HG03378 (cell line): ENCODE measurements at regions not wholly inside any gene's neighbourhood (a gene's known extent, or its start where the extent isn't known, plus 50 kb on each side); places are given as distances from the start of the nearest gene placed in this dataset.
"Not testable (repeated sequence)": the region's sequence is repeated elsewhere in the genome, so short reads cannot be mapped to it uniquely, and the experiment has no call there.

Experiments used
- ATAC-seq: cut with Tn5 transposase; IDR thresholded peaks from one replicate; pipeline ENCODE4 v1.9.1; 2021; ENCODE audit warnings: mild to moderate bottlenecking, moderate library complexity; ENCODE audit not compliant: unreplicated experiment

DNA sequence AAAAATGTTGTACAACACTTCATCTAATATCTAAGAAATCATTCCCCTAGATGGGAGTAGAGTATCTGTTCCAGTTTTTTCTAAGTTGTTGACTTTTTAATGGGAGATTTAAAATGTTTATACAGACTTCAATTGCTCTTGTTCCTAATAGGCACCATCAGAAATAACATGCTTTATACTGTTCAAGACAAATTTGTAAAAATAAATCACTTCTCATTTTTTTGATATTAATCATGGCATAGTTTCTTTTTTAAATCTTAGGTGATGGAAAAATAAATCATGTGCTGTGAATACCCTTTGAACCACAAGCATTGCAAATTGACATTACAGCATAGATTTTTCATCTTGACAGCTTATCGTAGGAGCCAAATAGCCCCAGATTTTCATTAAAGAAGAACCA, 473.5 kb upstream of the MGAT4C start:
- ATAC-seq: no peak

DNA sequence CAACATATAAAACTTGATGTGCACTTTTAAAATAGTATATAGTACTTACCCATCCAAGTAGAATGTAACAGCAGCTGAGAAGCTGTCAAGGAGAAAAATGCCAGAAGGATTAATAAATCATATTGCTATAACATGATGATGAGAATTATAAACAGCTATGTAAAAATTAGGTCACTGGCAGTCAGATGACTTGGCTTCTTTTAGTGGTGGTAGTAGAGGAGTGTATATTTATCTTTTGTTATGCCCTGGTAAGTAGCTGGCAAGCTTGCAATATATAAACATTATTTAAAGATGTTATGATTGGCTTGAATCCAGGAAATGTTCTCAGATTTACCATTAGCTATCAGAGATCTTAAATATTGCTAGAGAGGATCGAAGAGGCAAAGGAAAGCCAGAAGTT, 471.0 kb upstream of the MGAT4C start:
- no peak for ATAC-seq

DNA sequence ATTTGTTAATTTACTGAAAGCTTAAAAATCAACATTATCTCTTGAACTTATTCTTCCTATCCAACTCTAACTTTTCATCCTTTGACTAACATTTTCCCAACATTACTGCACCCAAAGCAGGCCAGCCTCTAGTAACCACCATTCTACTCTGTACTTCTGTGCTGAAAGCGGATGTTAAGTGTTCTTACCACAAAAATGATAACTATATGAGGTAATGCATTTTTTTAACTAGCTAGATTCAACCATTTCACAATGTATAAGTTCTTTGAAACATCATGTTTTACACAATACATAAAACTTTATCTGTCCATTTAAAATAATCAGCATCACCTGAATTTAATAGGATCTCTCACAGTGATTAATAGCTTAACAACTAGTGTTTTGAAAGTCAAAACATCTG, 468.5 kb upstream of the MGAT4C start:
- ATAC-seq: no peak

DNA sequence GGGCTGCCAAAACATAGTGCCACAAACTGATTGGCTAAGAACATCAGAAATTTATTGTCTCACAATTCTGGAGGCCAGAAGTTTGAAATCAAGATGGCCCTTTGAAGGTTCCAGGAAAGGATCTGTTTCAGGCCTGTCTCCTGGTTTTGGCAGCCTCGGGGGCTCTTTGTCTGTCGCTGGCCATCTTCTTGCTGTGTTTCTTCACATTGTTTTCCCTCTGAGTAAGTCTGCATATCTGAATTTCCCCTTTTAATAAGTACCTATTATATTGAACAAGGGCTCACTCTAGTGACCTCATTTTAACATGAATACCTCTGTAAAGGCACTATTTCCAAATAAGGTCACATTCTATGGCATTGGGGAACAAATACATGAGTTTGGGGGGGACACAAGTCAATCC, 467.1 kb upstream of the MGAT4C start:
- ATAC-seq: no peak

DNA sequence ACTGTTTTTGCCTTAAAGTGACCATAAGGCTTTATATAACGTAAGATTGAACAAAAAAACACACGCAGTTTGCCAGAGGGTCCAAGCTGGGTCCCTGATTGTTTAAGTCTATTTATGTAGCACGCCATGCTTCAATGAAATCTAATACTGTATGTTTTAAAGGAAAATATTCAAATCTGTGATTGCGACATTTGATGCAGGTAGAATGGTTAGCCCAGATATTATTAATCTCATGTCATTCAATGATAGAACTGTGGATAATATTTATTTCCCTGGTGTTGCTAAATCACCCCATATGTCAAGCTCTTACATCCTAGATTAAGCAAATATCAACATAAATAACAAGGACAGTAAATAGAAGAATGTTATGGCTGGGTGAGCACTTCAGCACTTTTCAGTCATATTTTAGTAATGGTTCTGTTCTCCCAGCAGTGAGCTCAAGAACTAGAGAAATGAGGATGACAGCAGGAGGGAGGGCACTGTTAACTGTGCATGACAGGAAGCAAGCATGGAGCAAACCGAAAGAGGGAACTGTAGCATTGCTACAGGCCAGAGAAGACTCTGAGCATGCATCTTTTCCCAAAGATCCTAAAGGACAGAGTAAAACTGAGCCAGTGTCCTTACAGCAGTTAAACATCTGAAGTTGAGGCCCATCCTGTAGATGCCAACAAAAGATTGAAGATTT, 465.7 kb upstream of the MGAT4C start:
- no peak for ATAC-seq

DNA sequence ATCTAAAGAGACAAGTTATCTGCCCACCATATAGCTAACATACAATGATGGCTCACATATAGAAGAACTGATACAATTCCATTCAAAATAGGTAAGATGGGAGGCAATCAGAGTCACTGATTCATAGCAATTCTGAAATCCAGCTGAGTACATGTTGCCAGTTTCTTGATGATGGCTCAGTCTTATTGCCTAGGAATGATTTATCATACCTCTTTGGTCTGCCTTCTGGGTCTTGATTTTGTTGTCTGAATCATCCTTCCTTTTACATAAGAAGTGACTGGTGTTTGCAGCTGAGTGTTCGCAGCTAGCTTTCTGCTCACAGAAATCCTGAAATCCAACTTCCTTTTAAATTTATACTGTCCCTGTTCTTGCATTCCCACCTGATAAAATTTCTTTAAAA, 463.2 kb upstream of the MGAT4C start:
- no peak for ATAC-seq

DNA sequence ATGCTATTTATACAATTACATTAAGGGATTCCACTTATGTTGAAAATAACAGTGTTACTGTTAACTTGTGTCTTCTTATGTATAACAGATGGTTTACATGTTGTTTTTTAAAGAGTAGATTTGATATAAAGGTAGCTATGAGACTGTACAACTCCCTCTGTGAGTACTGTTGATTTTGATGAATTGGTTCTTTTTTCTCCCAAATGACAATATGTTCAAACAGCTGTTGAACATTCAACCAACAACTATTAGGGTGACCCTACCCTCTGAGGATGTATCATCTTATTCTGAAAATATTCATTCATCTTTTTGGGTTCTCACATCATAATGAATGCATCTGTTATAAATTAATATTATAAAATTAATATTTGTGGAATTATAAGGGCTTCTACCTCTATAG, 456.9 kb upstream of the MGAT4C start:
- no peak for ATAC-seq

DNA sequence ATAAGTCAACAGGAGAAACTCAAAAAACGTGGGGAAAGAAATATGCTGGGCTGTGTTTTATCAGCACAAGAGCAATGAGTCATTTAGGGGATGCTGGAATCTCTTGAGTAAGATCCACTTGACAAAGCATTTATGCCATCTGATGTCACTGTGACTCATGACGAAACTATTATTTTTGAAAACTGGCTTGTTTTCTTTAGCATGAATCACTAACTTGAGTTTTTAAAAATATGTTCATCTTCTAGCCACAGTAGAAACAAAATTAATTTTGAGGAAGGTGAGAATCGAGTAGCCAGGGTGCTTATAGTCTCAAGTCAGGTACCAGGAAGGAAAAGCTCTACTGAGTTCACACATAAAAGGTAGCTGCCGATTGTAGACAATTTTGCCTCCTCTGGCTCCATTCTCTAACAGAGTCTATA, 456.2 kb upstream of the MGAT4C start:
- ATAC-seq: peak; percentile 50

DNA sequence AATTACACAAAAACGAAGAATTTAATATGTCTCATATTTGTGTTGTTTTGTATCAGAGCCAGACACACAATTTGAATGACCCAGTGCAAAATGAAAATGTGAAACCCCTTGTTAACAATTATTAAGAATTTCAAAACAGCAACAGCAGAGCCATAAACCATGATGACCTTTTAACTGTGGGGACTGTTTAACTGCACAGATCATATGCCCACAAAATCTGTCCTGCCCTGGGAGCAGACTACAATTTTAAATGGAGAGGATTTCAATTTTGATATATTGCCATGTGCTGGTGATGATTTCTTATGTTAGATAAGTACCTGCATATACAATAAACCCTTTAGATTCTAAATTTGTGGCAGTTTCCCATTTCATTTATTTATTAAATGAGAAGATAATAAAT, 455.5 kb upstream of the MGAT4C start:
- no peak for ATAC-seq

DNA sequence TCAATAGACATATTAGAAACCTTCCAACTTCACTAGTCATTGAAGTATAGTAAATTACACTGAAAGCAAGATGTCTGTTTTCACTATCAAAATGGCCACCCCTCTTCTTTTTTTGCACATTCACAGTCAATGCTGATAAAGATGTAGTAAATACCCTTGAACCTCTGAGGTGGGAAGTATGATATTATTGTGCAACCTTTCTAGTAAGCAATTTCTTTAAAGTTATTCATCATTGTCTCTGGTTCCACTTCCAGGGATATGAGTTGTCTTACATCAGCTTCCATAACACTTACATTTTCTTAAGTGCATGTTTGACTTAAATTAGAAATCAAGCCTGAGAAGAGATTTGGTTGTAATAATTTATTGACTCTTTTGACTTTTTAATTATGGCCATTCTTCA, 453.9 kb upstream of the MGAT4C start:
- ATAC-seq: no peak

DNA sequence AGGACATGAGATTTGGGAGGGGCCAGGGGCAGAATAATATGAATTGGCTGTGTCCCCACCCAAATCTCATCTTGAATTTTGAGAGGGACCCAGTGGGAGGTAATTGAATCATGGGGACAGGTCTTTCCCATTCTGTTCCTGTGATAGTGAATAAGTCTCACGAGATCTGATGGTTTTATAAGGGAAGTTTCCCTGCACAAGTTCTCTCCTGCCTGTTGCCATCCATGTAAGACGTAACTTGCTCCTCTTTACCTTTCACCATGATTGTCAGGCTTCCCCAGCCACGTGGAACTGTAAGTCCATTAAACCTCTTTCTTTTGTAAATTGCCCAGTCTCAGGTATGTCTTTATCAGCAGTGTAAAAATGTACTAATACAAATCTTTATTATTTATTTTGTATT, 452.8 kb upstream of the MGAT4C start:
- ATAC-seq: not testable (repeated sequence)

DNA sequence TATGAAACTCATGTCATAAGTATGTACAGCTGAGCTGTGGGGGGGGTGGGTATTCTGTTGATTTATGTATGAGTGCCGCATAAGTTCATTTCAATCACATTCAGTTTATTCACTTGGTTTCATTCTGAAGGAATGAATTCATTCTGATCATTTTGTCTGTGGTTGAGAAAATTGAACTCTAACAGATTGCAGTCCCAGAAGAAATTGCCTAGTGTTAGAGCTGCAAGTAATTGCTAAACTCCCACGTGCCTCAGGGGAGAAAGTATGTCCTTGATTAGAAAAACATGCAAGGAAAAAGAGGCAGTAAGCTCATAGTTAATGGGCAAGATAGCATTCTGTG, 442.4 kb upstream of the MGAT4C start:
- no peak for ATAC-seq

DNA sequence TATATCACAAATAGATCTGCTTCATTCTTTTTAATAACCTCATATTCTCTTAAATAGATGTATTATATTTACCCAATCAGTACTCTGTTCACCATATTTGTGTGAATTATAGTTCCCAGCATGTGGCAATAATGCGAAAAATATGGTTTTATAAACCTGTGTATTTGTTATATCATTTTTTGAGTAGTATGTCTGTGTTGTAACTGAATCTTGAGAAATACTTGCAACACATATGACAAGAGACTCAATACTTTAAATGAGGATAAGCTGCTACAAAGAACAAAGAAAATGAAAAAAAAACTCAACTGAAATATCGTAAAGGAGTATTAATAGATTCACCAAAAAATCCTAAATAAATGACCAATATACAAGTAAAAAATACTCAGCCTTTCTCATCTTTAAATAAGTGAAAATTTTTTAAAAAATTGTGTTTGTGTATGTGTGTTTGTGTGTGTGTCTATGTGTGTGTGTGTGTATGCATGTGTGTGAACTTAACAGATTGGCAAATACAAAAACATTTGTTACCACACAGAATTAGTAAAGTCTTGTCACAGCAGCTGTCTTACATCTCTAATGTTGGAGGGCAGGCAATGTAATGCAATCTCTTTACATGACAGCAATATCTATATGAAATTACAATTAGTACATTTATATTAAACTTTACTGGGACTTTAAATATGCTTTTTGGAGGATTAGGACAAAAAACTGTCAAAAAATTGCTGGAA, 441.9 kb upstream of the MGAT4C start:
- ATAC-seq: no peak

DNA sequence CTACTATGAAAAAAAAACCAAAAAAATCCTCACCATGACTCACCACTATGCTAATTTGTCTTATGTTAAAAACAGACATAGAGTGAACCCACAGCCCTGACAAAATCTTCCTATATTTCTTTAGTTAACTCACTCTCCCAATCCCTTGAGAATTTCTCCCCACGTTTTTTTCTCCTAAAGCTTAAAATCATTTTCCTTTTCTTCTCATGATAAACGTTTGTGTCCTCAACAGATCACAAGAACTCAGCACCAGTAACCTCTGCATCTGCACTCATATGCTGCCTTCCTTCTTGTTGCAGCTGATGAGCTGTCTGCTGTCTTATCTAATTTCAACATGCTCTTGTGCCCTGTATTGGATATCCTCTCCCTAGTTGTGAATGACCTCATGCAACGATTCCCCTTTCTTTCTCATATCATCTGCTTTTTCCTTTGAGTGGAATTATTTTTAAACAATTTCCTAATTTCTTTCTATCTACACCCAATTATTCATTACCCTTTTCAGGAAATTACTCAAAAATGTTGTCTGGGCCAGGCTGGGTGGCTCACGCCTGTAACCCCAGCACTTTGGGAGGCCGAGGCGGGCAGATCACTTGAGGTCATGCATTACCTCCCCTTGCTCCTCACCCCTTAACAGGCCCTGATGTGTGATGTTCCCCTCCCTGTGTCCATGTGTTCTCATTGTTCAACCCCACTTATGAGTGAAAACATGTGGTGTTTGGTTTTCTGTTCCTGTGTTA, 427.5 kb upstream of the MGAT4C start:
- ATAC-seq: no peak

DNA sequence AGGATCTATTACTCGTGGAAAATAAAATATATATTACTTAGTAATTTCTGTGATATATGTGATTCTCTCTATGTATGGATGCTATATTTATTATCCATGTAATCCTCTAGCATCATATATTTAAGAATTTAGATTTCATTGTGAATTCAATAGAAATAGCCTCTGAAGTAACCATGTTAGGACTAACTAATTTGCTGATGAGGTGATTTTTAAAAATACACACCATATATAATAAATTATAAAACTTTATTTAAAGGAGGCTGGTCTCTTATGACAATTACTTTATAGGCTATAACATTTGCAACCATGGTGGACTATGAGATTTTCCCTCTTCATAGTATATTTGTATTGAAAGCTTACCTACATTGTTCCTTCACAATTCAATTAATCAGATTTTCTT, 424.9 kb upstream of the MGAT4C start:
- ATAC-seq: no peak

DNA sequence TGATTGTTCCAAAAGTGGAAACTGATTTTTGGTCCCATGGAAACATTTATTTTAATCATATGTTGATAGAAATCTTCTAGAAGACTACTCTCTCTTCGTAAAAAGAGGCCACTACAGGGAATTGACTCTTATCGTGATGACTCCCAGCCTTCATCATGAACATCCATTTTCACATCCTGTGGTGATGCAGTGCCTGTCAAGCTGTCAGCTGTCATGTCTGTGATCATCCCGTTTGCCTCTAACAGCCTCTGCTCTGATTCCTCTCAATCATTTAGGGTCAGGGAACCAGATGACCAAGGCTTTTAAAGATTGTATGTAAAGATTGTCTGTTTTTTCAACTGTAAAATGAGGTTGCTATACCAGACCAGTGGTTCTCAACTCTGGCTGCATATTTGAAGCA, 419.0 kb upstream of the MGAT4C start:
- no peak for ATAC-seq

DNA sequence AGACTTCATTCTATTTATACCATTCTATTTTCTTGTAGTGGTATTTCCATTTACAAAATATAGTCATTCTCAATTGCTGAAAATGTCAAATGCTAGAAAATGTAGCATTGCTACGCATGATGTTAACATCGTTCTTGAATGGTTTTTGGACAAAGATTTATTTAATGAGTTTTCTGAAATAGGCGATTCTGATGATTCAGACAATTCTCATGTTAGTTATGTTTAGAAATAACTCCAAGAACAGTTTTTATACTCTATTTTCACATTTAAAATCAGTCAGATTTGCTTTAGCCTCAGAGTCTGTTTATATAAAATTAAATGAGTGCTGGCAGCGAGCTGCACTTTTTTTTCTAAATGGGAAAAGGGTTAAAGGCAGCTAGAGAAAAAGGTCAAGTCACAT, 414.8 kb upstream of the MGAT4C start:
- ATAC-seq: no peak

DNA sequence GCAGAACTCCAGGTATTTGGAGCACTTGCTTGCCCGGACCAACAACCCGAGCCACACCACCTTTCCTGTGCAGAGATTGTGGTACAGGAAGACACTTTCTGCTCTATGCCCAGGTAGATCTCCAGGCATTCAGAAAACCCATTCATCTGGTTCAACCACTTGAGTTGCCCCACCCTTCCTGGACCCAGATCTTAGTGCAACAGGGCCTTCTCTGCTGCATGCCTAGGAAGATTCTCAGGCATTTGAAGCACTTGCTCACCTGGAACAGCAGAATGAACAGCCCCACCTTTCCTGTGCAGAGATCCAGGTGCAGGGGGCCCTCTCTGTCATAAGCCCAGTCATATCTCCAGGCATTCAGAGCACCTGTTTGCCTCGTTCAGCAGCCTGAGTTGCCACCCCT, 412.8 kb upstream of the MGAT4C start:
- ATAC-seq: no peak

DNA sequence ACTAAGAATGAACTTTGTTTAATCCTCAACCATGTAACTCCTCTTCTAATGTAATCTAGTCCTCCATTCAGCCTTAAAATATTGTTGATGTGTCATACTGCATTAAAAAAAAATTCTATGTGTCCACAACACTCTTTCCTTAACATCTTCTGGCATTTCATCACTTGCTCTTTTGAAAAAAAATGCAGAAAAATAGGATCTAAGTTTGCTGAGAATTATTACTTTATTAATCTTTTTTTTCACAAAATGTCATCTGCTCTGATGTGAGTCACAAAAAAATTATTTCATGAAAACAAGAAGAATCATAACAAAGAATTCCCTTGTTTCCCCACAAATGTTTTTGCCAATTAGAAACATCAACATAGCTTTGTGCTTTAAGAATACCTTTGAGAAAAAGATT, 410.1 kb upstream of the MGAT4C start:
- ATAC-seq: no peak

DNA sequence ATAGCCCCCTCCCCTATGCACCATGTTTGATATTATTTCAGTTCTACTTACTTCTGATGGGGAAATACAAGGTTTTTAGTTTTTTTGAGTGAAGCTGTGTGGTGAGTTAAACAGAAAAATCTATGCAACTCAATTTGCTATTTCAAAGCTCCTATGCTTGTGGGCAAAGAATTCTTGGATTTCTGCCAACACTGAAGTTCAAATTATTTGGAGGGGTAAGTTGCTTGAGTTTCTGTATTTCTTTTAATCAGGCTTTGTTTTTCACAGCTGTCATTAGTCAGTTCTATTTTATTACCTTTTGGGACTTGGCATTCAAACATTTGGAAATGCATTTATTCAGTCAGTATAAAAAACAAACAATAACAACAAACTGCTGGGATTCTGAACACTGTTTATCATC, 407.5 kb upstream of the MGAT4C start:
- no peak for ATAC-seq

DNA sequence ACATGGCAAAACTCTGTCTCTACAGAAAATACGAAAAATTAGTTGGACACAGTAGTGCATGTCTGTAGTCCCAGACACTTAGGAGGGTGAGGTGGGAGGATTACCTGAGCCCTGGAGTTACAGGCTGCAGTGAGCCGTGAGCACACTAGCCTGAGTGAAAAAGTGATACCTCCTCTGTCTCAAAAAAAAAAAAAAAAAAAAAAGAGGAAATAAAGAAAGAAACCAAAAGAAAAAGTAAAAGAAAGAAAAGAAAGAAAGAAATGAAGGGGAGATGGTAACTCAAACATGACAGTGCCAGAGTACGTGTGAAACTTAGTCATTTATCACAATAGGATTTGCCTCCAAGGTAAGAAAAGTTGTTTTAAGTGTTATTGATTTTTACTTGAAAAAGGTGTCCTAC, 407.0 kb upstream of the MGAT4C start:
- no peak for ATAC-seq

DNA sequence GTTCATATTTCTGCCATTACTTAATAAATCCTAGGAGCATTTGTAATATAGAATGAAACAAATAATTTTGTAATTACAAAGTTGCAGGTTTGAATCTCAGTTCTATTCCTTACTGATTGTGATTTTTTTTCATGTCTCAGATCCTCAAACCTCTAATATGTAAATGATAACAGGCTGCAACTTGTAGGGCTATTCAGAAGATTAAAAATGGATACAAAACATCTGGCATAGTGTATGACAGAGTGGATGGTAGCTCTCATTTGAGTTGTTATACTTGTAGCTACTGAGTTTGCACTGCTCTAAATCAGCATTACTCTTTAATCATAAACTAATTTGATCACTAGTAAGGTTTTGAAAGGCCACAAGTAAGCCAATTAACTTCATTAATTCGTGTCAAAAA, 406.3 kb upstream of the MGAT4C start:
- no peak for ATAC-seq
